Stimulated activated CD4-positive, alpha-beta T cell treated with anti-CD3 and anti-CD28 coated beads, TNF-alpha, amount 100 ng/mL, for 24 hours (primary cell): ENCODE measurements at regions not wholly inside any gene's neighbourhood (a gene's known extent, or its start where the extent isn't known, plus 50 kb on each side); places are given as distances from the start of the nearest gene placed in this dataset.
"Not testable (repeated sequence)": the region's sequence is repeated elsewhere in the genome, so short reads cannot be mapped to it uniquely, and the experiment has no call there.

Experiments
- DNase-seq, 3 experiments: peaks; one replicate each; pipeline ENCODE4 v3.0.0-alpha.2; 2020; ENCODE audit warnings: low read depth in 3 of 3

- no peak for DNase-seq
Observed at GRCh38 chr14:103186909-103187586, 63.8 kb downstream of the TNFAIP2 start.

GRCh38 chr14:103187911-103188310 is 64.7 kb downstream of the TNFAIP2 start:
- no peak for DNase-seq

GRCh38 chr14:103188810-103189480 is 65.7 kb downstream of the TNFAIP2 start:
- peak in 1 of 3 experiments; percentile 28 for DNase-seq

GRCh38 chr14:103189481-103190470 is 66.5 kb downstream of the TNFAIP2 start:
- no peak for DNase-seq

GRCh38 chr14:103190741-103191140 is 67.5 kb downstream of the TNFAIP2 start:
- DNase-seq, result no peak

GRCh38 chr14:103191844-103192243 is 68.6 kb downstream of the TNFAIP2 start:
- no peak for DNase-seq

- DNase-seq, result no peak
Observed at GRCh38 chr14:103192246-103192840, 69.1 kb downstream of the TNFAIP2 start.

GRCh38 chr14:103192861-103193260 is 69.6 kb downstream of the TNFAIP2 start:
- not testable (repeated sequence) for DNase-seq

- not testable (repeated sequence) for DNase-seq
Observed at GRCh38 chr14:103193491-103193890, 70.2 kb downstream of the TNFAIP2 start.

GRCh38 chr14:103194256-103195045 is 71.2 kb downstream of the TNFAIP2 start:
- no peak for DNase-seq

GRCh38 chr14:103195828-103196615 is 72.8 kb downstream of the TNFAIP2 start:
- DNase-seq, result no peak

- DNase-seq, result no peak
Observed at GRCh38 chr14:103196716-103197115, 73.5 kb downstream of the TNFAIP2 start.

- DNase-seq, result no peak
Observed at GRCh38 chr14:103198131-103199105, 75.2 kb downstream of the TNFAIP2 start.

- DNase-seq, result no peak
Observed at GRCh38 chr14:103199124-103199523, 75.9 kb downstream of the TNFAIP2 start.

- no peak for DNase-seq
Observed at GRCh38 chr14:103201801-103202200, 78.5 kb downstream of the TNFAIP2 start.

GRCh38 chr14:103204852-103205540 is 81.7 kb downstream of the TNFAIP2 start:
- no peak for DNase-seq

- no peak for DNase-seq
Observed at GRCh38 chr14:103205541-103205906, 82.3 kb downstream of the TNFAIP2 start.

- no peak for DNase-seq
Observed at GRCh38 chr14:103206023-103206481, 82.8 kb downstream of the TNFAIP2 start.
